GM12892 (cell line): ENCODE measurements at regions not wholly inside any gene's neighbourhood (a gene's known extent, or its start where the extent isn't known, plus 50 kb on each side); places are given as distances from the start of the nearest gene placed in this dataset.

Experiments
- DNase-seq: peaks from one replicate; pipeline ENCODE4 v3.0.0; 2011; ENCODE audit not compliant: insufficient read length
- FAIRE-seq: peaks from 2 replicates; lab custom pipeline; 2011; peaks lifted over from hg19 to GRCh38; lab: Jason Lieb, UNC
- POLR2A ChIP-seq: IDR thresholded peaks from 2 replicates; pipeline ENCODE4 v1.6.1; 2011; ENCODE audit warnings: low read depth, low read length, control low read depth
- POLR2AphosphoS5 ChIP-seq: IDR thresholded peaks from 2 replicates; pipeline ENCODE4 v1.6.1; 2011; ENCODE audit warnings: low read depth, low read length, control low read depth
- TAF1 ChIP-seq: IDR thresholded peaks from 2 replicates; pipeline ENCODE4 v1.6.1; 2011; ENCODE audit warnings: low read depth, mild to moderate bottlenecking, control low read depth, low read length, borderline replicate concordance

- FAIRE-seq (no peak), DNase-seq (no peak)
- TF ChIP-seq POLR2A (no peak), TAF1 (no peak), POLR2AphosphoS5 (no peak)
These were observed 385.7 kb upstream of the MYT1L start for GRCh38 chr2:2716771-2717170.

DNA sequence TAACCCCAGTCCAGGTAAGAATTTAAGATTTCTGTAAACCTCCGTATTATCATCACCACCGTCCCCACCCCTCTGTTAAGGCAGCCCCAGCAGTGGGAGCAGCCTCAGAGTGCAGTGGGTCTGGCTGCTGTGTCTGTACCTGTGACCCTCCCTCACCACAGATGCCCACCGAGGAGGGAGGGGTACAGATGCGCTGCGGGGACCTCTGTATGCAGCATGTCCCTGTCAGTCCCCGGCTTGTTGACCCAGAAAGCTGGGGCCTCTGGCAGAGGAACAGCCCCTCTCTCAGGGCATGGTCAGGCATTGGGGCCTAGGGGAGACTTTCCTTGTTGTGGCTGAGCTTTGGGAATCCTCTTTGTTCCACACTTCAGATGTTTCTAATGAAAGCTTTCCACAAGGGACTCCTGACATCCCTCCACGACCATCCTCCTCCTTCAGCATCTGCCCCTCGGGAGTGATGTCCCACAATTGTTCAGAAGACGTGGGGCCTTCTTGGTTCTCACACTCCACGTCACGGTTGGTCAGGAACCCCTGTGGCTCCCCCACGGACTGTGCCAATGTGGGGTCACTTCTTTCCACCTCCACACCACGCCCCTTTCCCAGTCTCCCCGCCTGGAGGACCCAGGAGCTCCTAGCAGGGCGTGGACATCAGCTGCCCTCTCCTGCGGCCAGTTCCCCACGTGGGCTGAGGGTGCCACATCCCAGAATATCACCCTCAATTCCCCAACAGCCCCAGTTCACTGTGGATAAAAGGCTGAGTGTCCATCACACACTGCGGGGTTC lies 384.2 kb upstream of the MYT1L start:
- TF ChIP-seq POLR2AphosphoS5 (no peak), POLR2A (no peak), TAF1 (no peak)
- DNase-seq (no peak), FAIRE-seq (no peak)

DNA sequence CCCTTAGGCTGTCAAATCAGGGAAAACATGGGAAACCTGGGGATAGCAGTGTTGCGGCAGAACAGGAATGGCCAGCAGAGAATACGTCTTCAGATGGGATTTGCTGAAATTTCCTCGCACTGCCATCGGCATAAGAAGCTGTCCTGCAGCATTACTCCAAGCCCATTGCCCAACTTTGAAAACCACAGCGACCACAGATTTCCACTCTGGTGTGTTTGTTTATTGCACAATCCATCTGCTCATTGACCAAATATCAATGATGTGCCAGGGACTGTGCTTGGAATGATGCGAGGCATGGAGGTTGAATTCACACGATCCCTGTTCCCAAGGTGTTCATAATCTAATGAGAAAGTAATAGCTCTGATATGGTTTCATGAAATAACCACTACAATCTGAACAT lies 383.3 kb upstream of the MYT1L start:
- FAIRE-seq (no peak), DNase-seq (no peak)
- TF ChIP-seq POLR2AphosphoS5 (no peak), POLR2A (no peak), TAF1 (no peak)

DNA sequence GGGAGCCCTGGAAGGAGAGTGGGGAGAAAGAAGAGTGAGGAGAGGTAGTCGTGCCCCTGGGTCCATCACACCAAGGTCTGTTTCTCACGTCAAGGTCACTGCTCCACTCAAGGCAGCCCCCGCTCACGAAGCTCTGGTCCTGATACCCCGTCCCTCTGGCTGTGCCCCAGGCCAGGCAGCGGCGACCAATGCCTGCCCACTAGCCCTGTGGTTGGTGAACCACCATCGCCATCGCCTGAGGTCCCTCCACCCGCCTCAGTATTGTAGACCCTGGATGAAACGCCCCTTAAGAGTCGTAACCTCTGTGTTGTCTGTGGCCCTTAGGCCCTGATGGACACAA lies 378.3 kb upstream of the MYT1L start:
- FAIRE-seq: no peak
- DNase-seq: no peak
- no peak for TF ChIP-seq TAF1
- TF ChIP-seq POLR2AphosphoS5: no peak
- no peak for TF ChIP-seq POLR2A

- DNase-seq: no peak
- no peak for FAIRE-seq
- TF ChIP-seq POLR2A (no peak), POLR2AphosphoS5 (no peak), TAF1 (no peak)
These were observed 377.7 kb upstream of the MYT1L start for GRCh38 chr2:2708575-2709430.

DNA sequence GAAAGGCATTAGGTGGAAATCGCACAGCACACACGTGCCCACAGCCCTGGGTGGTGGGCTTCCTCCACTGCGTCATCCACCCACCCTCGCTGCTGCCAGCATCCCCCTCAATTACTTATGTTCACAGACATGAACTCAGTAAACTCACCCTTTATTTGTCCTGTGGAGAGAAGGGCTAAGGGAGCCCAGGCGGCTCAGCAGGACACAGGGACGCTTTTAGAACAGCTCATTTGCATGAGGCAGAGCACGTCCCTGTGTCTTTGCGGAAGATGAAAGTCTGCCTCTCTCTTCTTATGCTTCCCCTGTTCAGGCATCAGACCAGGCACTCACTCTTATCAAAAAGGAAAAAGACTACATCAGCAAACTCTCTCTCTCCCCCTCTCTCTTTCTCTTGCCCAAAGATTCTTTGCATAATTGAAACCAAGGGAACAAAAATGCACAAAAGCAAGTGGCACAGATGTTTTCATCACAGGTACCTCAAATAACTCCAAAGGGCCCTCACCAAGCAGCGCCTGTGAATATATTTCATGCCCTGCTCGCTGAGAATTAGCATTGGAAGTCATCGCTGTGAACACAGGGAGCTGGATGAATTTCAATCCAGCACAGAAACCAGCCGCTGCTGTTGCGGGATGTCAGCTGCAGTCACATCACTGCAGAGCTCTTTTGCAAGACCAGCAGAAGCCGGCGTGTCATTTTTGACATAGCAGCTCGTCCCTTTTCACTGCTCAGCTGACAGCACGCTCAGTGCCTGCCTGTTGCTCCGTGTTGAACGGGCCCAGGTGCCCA lies 376.3 kb upstream of the MYT1L start:
- TF ChIP-seq TAF1 (no peak), POLR2AphosphoS5 (no peak), POLR2A (no peak)
- DNase-seq: no peak
- no peak for FAIRE-seq

DNA sequence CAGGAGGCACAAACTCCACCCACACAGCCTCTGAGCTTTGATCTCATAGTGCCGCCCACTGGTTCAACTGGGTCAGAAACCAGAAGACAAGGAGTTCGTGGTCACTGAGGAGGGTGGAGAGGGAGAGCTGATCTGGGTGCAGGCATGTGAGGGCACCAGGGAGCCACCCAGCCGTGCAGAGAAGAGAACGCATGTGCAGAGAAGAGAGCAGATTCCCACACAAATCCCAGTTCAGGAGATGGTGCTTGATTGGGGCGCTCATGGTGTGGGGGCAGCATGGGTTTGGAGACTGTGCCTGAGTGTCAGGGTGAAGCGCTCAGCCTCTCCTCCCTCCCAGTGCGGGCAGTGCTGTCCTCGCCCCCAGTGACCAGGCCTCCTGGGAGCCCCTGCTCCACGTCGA lies 375.2 kb upstream of the MYT1L start:
- DNase-seq (no peak), FAIRE-seq (no peak)
- TF ChIP-seq POLR2AphosphoS5 (no peak), TAF1 (no peak), POLR2A (no peak)

DNA sequence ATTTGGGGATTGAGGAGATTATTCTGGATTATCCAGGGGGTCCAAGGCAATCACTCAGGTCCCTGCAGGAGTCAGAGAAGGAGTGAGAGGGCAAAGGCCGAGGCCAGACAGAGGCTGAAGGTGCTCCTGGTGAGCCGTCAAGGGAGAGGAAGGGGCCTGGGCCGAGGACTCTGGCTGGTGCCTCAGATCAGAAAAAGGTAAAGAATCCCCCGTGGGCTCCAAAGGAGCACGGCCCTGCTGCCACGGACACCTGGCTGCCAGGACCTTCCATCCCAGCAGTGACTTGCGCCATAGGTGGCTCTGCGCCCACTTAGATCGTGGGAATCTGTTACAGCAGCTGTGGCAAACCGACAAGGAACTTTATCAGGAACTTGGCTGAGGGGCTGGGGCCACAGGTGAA lies 374.8 kb upstream of the MYT1L start:
- FAIRE-seq (no peak), DNase-seq (no peak)
- TF ChIP-seq POLR2AphosphoS5: no peak
- no peak for TF ChIP-seq TAF1
- TF ChIP-seq POLR2A: no peak

DNA sequence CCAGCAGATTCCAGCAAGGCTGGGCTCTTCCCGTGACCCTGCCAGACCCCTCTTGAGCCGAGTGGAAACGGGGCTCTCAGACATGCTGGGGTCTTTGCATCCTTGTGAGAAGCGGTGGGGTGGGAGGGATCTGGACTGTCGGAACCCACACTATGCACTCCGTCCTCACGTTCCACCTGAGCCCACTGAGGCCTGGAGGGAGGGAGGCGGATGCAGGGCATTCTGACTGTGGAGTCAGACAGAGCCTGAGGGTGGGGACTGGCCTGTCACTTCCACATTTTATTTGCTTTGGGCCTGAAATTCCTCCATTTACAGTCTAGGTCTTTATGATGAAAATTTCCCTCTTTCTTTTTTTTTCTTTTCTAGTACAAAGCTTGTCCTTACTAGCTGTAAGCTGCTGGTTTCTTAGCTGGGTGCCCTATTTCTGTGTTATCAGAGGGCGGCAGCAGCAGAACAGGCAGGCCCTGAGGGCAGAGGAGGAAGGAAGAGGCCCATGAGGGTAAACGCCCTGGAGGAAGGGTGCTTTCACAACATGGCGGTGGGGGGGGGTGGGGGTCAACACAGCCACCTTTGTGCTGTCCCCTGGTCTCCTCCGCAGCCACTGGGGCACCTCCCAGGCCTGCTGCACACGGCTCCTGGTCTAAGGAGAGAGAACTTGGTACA lies 373.5 kb upstream of the MYT1L start:
- DNase-seq: no peak
- FAIRE-seq: no peak
- TF ChIP-seq POLR2A: no peak
- no peak for TF ChIP-seq POLR2AphosphoS5
- no peak for TF ChIP-seq TAF1

DNA sequence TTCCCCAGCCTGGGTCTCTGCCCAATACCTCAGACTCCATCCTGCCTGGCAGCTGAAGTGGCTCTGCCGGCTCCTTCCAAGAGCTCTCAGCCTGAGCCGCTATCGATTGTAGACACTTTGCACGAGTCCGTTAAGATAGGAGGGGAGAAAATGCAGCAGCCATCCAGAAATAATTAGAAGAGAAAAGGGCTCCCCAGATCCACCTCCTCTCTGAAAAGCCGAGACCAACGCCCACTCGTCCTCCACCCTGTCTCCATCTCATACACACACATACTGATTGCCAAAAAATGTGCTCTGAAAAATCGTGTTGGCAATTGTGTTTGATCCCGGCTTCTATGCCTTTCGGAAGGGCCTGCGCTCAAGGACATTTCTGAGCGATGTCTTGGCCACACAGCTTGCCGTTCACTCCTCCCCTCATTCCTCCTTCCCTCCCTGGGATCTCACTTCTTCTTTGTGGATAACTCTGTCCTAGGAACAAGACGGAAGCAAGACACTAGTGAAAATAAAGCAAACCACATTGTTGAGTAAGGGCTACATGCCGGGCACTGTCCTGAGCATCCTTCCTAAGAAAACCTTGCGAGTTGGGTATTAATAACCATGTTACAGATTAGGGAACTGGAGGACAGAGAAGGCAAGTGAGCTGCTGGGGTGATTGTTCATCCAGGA lies 372.8 kb upstream of the MYT1L start:
- FAIRE-seq: no peak
- TF ChIP-seq POLR2A (no peak), TAF1 (no peak), POLR2AphosphoS5 (no peak)
- no peak for DNase-seq

DNA sequence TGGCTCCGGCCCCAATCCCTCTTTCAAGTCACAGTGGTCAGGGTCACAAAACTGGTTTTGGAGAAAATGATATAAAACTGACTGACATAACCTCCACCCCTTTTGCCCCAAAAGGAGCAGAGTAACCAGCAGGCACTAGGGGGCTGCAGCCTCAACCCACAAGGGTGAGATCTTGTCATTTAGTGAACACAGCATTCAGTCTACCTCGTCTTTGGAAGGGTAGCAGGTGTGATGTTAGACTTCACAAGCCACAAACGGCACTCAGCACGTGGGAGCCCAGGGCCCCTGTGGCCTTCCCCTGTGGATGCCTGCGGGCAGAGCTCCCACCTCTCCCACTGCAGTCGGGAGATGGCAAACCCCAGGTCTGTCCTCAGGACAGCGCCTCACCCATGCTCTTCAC lies 372.1 kb upstream of the MYT1L start:
- no peak for TF ChIP-seq TAF1
- TF ChIP-seq POLR2A: no peak
- TF ChIP-seq POLR2AphosphoS5: no peak
- no peak for FAIRE-seq
- no peak for DNase-seq
